GM21447 (cell line): ENCODE measurements at regions not wholly inside any gene's neighbourhood (a gene's known extent, or its start where the extent isn't known, plus 50 kb on each side); places are given as distances from the start of the nearest gene placed in this dataset.
"Not testable (repeated sequence)": the region's sequence is repeated elsewhere in the genome, so short reads cannot be mapped to it uniquely, and the experiment has no call there.

Source experiments
- ATAC-seq: cut with Tn5 transposase; IDR thresholded peaks from one replicate; pipeline ENCODE4 v1.9.1; 2021; ENCODE audit not compliant: unreplicated experiment

DNA sequence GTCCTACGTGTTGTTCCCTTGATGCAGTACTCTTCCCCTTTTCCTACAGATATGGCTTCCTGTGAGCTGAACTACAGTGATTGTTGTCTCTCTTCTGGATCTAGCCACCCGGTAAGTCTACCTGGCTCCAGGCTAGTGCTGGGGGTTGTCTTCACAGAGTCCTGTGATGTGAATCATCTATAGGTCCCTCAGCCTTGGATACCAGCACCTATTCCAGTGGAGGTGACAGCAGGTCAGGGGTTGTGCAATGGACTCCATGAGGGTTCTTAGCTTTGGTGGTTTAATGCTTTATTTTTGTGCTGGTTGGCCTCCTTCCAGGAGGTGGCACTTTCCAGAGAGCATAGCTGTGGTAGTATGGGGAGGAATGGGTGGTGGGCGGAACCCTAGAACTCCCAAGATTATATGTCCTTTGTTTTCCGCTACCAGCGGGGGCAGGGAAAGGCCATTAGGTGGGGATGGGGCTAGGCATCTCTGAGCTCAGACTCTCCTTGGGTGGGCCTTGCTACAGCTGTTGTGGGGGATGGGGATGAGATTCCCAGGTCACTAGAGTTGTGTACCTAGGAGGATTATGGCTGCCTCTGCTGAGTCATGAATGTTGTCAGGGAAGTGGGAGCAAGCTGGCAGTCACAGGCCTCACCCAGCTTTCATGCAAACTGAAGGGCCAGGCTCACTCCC is 121.4 kb upstream of the ANKRD50 start:
- ATAC-seq: no peak

DNA sequence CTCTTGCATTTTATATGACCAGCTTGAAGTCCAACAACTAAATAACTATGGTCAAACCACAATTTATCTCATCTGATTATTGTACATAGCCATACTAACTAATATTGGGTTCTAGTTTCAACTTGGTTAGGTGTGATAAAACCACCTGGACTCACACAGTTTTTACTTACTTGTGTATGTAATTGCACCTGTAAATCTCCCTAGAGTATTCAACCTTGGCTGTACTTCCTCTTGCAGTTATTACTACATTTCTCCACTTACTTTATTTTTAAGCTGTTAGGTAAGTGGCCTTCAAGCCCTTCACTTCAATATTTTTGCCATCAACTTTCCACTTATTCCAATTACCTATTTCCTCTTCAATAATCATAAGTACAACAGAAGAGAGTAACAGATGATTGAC is 115.8 kb upstream of the ANKRD50 start:
- ATAC-seq: no peak

DNA sequence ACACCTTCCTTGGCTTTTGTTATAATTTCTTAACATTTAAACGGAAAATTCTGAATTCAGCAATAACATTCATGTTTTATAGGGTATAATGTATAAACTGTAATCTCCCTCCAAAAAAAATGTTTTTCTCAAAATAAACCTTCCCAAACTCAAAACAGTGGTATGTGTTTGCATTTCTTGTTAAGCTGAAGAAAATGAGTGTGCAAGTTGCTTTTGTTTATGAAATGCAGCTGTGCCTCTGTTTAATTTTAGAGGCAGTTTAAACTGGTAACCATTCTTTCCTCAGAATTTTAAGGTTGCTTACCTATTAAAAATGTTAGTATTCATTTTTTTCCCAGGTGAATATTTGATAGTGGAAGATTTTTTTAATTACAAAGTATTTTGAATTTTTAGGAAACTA is 105.0 kb upstream of the ANKRD50 start:
- no peak for ATAC-seq

DNA sequence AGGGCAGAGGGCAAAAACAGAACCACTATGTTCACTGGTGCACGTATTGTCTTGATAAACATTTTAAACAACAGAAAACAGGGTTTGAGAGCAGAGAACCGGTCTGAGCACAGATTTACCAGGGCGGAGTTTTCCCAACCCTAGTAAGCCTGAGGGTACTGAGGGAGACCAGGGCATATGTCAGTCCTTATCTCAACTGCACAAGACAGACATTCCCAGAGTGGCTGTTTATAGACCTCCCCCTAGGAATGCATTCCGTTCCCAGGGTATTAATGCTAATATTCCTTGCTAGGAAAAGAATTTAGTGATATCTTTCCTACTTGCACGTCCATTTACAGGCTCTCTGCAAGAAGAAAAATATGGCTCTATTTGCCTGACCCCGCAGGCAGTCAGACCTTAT is 99.7 kb upstream of the ANKRD50 start:
- ATAC-seq: not testable (repeated sequence)

- ATAC-seq: no peak
These were observed 98.3 kb upstream of the ANKRD50 start for GRCh38 chr4:124810827-124811226.

DNA sequence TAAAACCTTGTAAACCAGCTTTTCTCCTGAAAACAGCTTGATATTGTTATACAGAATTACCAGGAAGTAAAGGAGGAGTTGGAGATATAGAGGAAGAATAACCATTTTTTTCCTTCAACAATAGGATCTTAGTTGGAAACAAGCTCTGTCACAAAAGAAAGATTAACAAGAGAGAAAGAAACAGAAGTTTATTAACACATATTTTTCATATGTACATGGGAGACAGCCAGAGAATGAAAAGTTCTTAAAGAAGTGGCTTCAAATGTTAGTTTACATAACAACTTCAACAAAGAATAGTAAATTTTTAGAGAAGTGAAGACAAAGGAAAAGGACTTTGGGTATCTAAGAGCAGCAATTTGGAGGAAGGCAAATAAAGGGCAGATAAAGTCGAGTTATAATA is 94.9 kb upstream of the ANKRD50 start:
- ATAC-seq: no peak

- ATAC-seq: no peak
These were observed 93.9 kb upstream of the ANKRD50 start for GRCh38 chr4:124806403-124806802.

- peak; percentile 87 for ATAC-seq
These were observed 92.1 kb upstream of the ANKRD50 start for GRCh38 chr4:124804584-124804983.

DNA sequence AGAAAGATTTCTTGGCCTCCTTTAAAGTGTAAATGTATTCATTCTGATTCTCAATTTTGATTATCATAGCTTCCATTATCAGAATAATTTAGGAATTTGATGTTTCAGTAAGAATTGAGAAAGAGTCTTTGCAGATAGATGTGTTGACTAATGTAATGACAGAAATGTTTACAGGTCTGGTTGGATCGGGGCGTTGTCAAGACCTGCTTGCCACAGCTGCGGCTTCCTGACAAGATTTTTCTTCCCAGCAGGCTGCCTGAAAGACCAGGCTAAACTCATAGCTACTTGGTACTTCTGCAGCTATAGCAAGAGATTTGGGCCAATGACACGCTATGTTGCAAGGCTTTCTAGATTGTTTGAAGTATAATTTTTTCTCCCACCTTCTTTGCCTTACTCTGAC is 91.5 kb upstream of the ANKRD50 start:
- ATAC-seq: no peak

- ATAC-seq: peak; percentile 66
These were observed 91.1 kb upstream of the ANKRD50 start for GRCh38 chr4:124803641-124804040.

- ATAC-seq: no peak
These were observed 90.5 kb upstream of the ANKRD50 start for GRCh38 chr4:124803026-124803425.

DNA sequence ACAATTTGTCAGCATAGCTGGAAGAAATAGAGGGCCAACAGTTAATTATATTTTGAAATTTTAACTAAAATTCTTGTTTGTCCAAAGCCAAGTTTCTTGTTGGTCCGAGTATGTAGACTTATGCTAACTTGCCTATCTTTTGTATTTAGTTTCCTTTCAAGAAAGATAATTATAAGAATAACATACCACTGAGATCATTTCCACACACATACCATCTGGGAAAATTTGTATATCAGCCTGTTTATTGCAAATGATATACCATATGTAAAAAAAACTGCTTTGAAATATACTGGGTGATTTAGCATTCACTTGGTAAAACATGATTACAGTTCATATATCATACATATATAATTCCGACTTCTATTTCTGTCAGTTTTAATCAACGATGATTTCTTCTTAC is 84.7 kb upstream of the ANKRD50 start:
- no peak for ATAC-seq

- no peak for ATAC-seq
These were observed 77.9 kb upstream of the ANKRD50 start for GRCh38 chr4:124790471-124790870.

DNA sequence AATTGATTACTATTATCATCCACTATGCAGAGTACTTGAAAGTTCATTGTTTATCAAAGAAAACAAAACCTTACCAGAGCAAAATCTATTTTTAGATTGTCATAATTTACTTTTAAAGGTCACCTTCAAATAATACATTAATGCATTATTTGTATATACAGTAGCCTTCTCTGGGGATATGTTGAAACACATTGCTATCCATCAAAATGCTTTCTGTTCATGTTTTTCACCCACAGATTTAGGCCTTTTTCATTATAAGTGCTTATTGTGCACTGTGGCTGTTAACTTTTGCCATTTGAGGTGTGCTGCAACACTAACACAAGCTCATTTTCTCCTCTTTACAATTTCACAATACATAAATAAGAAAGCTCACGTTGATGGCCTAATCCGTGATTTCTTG is 74.1 kb upstream of the ANKRD50 start:
- ATAC-seq: no peak

GRCh38 chr4:124785645-124786044 is 73.1 kb upstream of the ANKRD50 start:
- no peak for ATAC-seq

DNA sequence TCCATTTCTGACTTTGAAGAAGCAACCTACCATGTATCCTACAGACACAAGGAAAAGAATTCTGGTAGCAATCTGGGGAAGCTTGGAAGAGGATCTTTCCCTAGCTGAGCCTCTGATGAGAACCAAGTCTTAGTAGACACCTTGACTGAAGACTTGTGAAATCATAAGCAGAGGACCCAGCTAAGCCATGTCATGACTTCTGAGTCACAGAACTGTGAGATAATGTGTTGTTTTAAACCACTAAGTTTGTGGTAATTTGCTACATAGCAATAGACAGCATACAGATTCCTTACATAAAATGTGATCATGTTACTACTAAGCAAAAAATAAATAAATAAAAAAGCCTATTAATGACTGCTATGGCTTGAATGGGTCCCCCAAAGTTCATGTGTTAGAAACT is 71.3 kb upstream of the ANKRD50 start:
- ATAC-seq: no peak

GRCh38 chr4:124777007-124777406 is 64.5 kb upstream of the ANKRD50 start:
- ATAC-seq: no peak

DNA sequence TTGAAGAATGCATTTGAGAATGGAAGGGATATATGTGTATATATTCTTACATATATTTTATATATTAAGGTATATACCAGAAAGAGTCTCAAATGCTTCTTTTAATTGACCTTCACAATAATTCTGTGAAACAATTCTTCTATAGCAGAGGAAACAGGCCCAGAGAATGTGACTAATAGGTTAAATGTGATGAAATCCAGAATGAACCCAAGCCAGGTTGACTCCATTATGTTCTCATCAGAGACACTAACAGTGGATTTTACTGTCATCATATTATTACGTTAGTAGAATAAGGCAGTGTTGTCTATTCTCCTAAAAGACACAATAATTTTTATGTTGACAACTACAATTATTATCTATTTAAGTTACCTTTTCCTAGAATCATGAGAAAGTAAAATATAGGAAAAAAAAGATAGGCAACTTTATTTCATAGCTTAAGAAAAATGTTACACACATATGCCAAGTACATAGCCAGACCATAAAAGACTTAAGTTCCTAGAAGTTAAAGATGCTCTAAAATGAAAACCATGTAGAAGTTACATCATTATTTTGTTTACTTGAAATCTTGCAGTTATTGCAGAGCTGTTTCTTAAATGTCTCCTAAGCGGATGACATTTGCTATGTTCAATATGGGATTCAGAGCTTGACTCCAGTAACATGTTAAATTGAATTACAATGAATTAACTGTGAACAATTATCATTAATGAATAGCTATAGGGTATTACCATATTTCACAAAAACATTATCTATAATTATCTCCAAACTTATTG is 56.2 kb upstream of the ANKRD50 start:
- ATAC-seq: no peak

GRCh38 chr4:124762956-124763355 is 50.4 kb upstream of the ANKRD50 start:
- ATAC-seq: no peak
